Activated CD8-positive, alpha-beta memory T cell treated with anti-CD3 and anti-CD28 coated beads for 1 hour (primary cell): ENCODE measurements at regions not wholly inside any gene's neighbourhood (a gene's known extent, or its start where the extent isn't known, plus 50 kb on each side); places are given as distances from the start of the nearest gene placed in this dataset.
"Not testable (repeated sequence)": the region's sequence is repeated elsewhere in the genome, so short reads cannot be mapped to it uniquely, and the experiment has no call there.

ENCODE experiments used
- DNase-seq, 2 donors: peaks; one replicate each; pipeline ENCODE4 v3.0.0-alpha.2; 2020; ENCODE audit warnings: low read depth in 1 of 2; ENCODE audit errors: extremely low read depth in 1 of 2

DNA sequence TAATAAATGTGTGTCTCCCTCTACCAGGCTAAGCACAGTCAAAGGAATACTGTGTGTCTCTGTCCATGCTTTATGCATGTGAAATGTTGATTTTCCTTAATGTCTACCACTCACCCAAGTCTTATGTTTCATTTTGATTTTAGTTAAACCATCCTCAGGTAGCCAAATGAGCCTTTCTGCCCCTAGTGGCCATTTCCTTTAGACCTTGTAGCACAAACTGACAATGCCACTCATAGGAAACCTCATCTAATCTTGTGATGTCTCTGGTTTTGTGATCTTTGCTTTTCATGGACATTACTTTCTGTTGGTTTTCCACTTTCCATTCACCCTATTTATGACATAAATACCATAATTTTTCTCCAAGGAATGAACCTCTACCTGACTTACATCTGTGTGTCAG is 820.8 kb downstream of the MAT2B start:
- DNase-seq = no peak

GRCh38 chr5:164327166-164327565 is 821.7 kb downstream of the MAT2B start:
- DNase-seq = not testable (repeated sequence)

DNA sequence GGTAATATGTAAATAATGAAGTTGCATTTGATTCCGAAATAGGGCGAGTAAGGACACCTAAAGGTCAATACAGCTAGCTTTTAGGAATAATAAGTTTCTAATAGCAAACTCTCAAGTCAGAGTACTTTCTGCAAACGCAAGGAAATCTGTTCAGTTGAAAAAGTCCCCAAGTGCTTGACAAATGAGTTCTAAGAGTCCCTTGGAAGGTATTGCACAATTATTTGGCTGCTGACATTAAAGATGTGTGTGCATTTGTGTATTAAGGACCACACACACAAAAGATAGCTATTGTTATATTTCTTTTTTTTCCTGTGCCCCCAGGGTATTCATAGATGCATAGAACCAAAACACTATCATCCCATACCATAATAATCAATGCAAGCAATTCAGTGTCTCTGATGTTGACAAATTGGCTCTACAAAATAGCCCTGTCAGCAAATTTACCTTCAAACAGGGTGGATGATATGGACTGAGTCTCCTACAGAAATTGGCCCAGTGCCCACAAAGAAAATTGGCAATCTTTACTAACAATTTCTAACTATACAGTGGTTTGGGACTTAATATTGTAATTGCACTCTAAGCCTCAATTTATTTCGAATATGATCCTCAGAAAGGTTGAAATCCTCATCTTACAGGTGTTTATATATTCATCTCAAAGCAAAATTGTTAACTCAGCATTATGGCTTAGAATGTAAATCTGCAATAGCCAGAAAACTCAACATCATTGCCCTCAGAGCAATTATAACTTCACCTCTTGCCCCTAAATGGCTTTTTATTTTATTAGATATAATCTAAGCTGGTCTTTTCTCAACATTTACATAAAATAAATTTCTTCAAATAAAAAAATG is 827.2 kb downstream of the MAT2B start:
- no peak for DNase-seq

DNA sequence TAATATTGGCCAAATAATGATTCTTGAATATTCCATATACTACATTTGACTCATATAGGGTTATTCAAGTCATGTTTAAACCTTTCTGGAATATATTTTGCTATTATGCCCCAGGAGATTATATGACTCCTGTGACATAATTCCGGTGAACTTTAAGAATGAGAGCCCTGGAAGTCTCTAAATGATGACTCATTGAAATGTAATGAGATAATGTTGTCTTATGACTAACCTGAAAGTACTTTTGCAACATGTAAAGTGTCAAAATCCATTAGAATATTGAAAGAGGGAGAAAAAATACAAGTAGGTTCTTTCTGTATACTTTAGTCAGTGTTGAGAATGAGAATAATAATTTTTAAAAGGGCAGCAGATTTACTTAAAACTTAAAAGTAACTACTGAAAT is 830.4 kb downstream of the MAT2B start:
- DNase-seq = no peak

DNA sequence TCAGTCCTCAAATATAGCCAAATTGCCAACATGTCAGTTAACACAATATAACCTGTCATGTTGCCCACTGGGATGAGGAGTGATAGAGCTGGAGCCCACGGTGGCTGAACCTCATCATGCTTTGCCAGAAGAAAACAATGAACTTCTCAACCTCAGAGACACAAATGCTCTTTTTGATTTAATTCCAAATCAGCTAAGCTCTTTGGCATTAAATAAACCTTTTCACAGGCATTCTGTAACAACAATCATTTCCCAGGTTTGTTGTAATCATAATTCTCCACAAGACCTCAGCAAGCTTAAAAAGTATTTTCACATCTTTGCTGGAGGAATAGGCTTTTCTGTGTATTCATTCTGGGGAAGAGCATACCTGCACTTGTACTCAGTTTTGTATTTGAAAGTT is 830.9 kb downstream of the MAT2B start:
- DNase-seq = no peak

DNA sequence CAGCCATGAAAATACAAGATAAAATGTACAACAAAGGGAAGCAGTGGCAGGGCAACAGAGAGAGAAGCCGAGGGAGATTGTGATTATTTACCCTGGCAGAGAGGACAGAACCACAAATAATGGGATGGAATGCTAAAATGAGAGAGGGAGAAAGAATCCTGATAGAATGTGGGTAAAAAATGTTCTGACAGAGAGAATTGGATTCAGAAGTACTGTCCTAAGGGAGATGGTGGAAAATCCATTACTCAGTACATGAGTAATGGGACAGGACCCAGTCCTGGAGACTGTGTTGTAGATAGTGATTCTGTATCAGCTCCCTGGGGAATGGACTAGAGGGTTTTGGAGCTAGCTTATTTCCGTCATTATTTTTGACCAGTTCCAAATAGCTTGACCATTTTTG is 831.5 kb downstream of the MAT2B start:
- no peak for DNase-seq

DNA sequence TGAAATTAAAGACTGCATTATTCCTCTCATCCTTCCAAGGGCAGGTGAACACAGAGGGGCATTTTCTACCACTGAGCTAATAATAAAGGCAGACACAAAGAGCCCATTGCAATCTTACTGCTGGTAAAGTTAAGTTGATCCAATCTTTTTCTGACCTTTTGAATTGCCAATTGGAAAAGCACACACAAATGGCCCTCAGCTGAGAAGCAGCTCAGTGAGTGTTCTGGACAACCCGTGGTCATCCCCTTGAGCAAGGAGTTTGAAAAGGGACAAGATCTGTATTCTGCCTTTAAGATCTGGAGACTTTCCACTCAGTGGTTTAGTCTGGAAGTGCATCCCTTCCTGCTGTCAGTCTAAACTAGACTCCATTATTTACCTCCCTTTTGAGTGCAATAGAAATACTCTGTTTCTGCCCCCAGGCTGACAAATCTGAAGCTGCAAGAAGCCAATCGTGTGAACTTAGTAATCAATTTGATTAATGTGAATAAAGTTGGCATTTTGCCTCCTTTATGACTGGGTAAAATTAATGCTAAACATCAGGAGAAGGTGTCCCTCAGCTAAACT is 835.7 kb downstream of the MAT2B start:
- no peak for DNase-seq

DNA sequence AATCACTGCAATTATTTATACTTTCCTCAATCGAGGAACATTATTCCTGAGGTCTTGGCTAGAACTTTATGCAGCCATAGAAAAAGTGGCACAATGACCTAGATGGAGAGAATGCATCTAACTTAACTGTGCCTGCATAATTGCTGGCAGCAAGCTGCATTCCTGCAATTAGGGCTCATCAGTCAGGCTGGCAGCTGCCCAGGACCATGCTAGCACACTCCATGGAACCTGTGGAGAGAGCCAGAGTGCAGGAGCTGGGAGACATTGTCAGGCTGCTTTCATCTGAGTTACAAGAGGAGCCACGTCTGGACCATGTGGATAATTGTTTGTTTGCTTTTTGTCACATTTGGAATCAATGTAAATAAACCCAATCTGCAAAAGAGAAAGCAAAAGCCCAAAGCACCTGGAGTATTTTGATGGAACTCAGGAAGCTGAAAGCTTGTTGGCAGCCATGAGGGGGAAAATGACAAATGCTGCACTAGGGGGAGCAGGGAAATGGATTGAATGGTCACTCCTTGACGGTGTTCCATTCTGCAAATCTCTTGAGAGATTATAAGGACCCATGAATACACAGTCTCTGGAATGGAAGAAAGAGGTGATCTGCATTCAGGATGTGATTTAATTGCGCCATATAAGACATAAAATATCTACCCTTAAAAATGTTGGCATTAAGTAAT is 839.9 kb downstream of the MAT2B start:
- DNase-seq = no peak

DNA sequence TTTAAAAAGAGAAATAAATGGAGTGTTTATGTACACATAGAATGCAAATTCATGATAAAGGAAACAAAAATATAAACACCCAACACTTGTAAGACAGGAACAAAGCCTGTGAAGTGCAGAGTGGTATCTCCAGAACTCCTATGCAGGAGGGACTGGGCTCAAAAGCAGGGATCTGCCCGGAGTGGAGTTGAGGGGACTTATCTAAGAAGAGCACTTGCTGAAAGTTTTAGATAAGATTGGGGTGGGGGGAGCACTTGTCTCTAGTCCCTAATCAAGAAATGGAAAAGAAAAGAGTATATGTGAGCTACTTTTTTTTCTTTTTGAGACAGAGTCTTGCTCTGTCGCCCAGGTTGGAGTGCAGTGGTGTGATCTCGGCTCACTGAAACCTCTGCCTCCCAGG is 840.4 kb downstream of the MAT2B start:
- DNase-seq = no peak

GRCh38 chr5:164346785-164347630 is 841.6 kb downstream of the MAT2B start:
- no peak for DNase-seq

- DNase-seq = no peak
These were observed 844.8 kb downstream of the MAT2B start for GRCh38 chr5:164350236-164350635.

GRCh38 chr5:164351245-164351834 is 845.9 kb downstream of the MAT2B start:
- DNase-seq = no peak

GRCh38 chr5:164352695-164353094 is 847.3 kb downstream of the MAT2B start:
- no peak for DNase-seq

- DNase-seq = no peak
These were observed 847.7 kb downstream of the MAT2B start for GRCh38 chr5:164353155-164353554.

GRCh38 chr5:164354139-164354751 is 848.8 kb downstream of the MAT2B start:
- no peak for DNase-seq

DNA sequence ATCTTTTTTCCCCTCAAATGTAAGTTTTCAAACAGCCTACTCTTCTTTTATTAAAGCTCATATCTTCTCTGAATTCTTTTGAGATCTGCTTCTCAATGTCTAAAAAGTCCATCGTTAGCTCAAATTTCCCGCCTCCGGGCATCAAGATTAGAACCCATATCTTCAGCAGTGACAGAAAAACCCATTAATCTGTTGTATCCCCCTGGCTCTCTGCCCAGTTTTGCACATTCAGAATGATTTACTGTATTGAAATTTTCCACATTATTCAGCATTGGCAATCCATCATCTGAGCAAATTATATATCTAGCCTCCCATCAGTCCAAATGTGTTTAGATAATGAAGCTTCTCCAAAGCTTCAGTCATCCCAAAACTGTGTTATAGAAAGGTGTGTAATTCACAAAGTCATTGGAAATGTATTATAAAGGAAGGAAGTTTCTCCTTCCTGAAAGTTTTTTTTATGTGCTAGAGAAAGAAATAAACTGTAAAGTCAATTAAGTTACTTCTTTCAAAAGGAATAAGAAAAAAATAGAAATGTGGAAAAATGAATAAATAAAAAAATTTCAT is 849.9 kb downstream of the MAT2B start:
- DNase-seq = no peak

GRCh38 chr5:164356790-164357189 is 851.4 kb downstream of the MAT2B start:
- DNase-seq = no peak

- no peak for DNase-seq
These were observed 852.1 kb downstream of the MAT2B start for GRCh38 chr5:164357395-164358033.

GRCh38 chr5:164358531-164359259 is 853.3 kb downstream of the MAT2B start:
- no peak for DNase-seq
